ENCODE measurements at regions not wholly inside any gene's neighbourhood (a gene's known extent, or its start where the extent isn't known, plus 50 kb on each side); places are given as distances from the start of the nearest gene placed in this dataset.

DNA sequence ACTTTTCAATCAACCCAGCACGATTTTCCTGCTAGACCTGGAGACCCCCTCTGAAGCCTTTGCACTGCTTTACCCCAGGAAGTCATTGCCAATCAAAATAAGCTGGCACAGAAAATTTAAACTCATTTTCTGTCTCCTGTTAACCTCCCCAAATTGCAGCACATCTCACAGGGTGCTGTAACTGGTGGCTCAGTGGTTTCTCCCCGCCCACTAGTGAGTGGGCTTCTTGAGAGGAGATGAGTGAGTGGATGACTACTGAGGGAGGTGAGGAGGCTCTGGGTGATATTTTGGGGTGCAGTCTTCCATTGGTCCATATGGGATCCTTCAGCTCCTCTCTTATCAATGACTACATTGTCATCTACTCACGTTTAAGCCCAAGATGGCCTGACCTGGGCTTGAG lies 239.8 kb upstream of the HS6ST1 start:
- Histone ChIP-seq H3K27ac (ENCODE audit: low read length) (no peak overlapping the region), H3K27me3 (replicated peaks; ENCODE audit: insufficient read depth, low read length) (no peaks in the 10 kb centered on the region)
- no peak for TF ChIP-seq EZH2 (optimal IDR thresholded peaks at IDR 0.05; ENCODE audit: low read depth, low read length)
- TF ChIP-seq, protein P1, sequence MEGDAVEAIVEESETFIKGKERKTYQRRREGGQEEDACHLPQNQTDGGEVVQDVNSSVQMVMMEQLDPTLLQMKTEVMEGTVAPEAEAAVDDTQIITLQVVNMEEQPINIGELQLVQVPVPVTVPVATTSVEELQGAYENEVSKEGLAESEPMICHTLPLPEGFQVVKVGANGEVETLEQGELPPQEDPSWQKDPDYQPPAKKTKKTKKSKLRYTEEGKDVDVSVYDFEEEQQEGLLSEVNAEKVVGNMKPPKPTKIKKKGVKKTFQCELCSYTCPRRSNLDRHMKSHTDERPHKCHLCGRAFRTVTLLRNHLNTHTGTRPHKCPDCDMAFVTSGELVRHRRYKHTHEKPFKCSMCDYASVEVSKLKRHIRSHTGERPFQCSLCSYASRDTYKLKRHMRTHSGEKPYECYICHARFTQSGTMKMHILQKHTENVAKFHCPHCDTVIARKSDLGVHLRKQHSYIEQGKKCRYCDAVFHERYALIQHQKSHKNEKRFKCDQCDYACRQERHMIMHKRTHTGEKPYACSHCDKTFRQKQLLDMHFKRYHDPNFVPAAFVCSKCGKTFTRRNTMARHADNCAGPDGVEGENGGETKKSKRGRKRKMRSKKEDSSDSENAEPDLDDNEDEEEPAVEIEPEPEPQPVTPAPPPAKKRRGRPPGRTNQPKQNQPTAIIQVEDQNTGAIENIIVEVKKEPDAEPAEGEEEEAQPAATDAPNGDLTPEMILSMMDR (IDR thresholded peaks at IDR 0.05; ENCODE audit: low read length) = no peak
- TF ChIP-seq EZH2phosphoT487 (IDR thresholded peaks at IDR 0.05; ENCODE audit: low read length) = no peak

GRCh38 chr2:128558895-128559532 lies 240.3 kb upstream of the HS6ST1 start:
- H3K4me2 ChIP-seq (ENCODE audit: low read depth, low read length) = no peak overlapping the region
- H3K36me3 ChIP-seq (replicated peaks; ENCODE audit: insufficient read depth, low read length) = no peaks in the 10 kb centered on the region
- no peak overlapping the region for H3K9ac ChIP-seq (ENCODE audit: low read length)
- H3K27me3 ChIP-seq (replicated peaks; ENCODE audit: insufficient read depth, low read length) = no peaks in the 10 kb centered on the region
- H3K27ac ChIP-seq (ENCODE audit: low read length) = no peak overlapping the region
- H2AFZ ChIP-seq (ENCODE audit: low read length) = no peak overlapping the region
- H3K9me2 ChIP-seq (replicated peaks; ENCODE audit: insufficient read depth, low read length) = no peaks in the 10 kb centered on the region
- H3F3A ChIP-seq (ENCODE audit: insufficient read depth, low read length) = no peaks in the 10 kb centered on the region
- TF ChIP-seq EZH2 (optimal IDR thresholded peaks at IDR 0.05; ENCODE audit: low read depth, low read length) = no peak
- no peak for TF ChIP-seq EZH2phosphoT487 (IDR thresholded peaks at IDR 0.05; ENCODE audit: low read length)
- TF ChIP-seq, protein P1 (IDR thresholded peaks at IDR 0.05; ENCODE audit: low read length) = no peak
- no peaks in the 10 kb centered on the region for H3K9me3 ChIP-seq (replicated peaks; ENCODE audit: insufficient read depth, low read length)
- no peak for DNase-seq
- H3K4me1 ChIP-seq (ENCODE audit: low read length) = no peaks in the 10 kb centered on the region
- no peak overlapping the region for H3K4me3 ChIP-seq (ENCODE audit: low read length)
- H3K79me2 ChIP-seq (ENCODE audit: low read length) = no peaks in the 10 kb centered on the region
- H4K20me1 ChIP-seq (ENCODE audit: insufficient read depth, low read length) = no peaks in the 10 kb centered on the region

More for the DNA sequence above, 239.8 kb upstream of the HS6ST1 start:
- H3K9me2 ChIP-seq (replicated peaks; ENCODE audit: insufficient read depth, low read length) = no peaks in the 10 kb centered on the region
- no peak overlapping the region for H2AFZ ChIP-seq (ENCODE audit: low read length)
- H3K36me3 ChIP-seq (replicated peaks; ENCODE audit: insufficient read depth, low read length) = no peaks in the 10 kb centered on the region
- H3K79me2 ChIP-seq (ENCODE audit: low read length) = no peaks in the 10 kb centered on the region
- H3K4me3 ChIP-seq (ENCODE audit: low read length) = no peak overlapping the region
- H3K4me2 ChIP-seq (ENCODE audit: low read depth, low read length) = no peak overlapping the region
- H3K9me3 ChIP-seq (replicated peaks; ENCODE audit: insufficient read depth, low read length) = no peaks in the 10 kb centered on the region
- H4K20me1 ChIP-seq (ENCODE audit: insufficient read depth, low read length) = no peaks in the 10 kb centered on the region
- H3K4me1 ChIP-seq (ENCODE audit: low read length) = no peaks in the 10 kb centered on the region
- H3F3A ChIP-seq (ENCODE audit: insufficient read depth, low read length) = no peaks in the 10 kb centered on the region
- no peak for DNase-seq
- no peak overlapping the region for H3K9ac ChIP-seq (ENCODE audit: low read length)

GRCh38 chr2:128559533-128560515 lies 241.2 kb upstream of the HS6ST1 start:
- H3K79me2 ChIP-seq (ENCODE audit: low read length) = no peaks in the 10 kb centered on the region
- TF ChIP-seq, protein P1 (IDR thresholded peaks at IDR 0.05; ENCODE audit: low read length) = no peak
- no peak for TF ChIP-seq EZH2phosphoT487 (IDR thresholded peaks at IDR 0.05; ENCODE audit: low read length)
- H3K27me3 ChIP-seq (replicated peaks; ENCODE audit: insufficient read depth, low read length) = no peaks in the 10 kb centered on the region
- H3K9me2 ChIP-seq (replicated peaks; ENCODE audit: insufficient read depth, low read length) = no peaks in the 10 kb centered on the region
- H3K9me3 ChIP-seq (replicated peaks; ENCODE audit: insufficient read depth, low read length) = no peaks in the 10 kb centered on the region
- H3K4me2 ChIP-seq (ENCODE audit: low read depth, low read length) = no peak overlapping the region
- H3K36me3 ChIP-seq (replicated peaks; ENCODE audit: insufficient read depth, low read length) = no peaks in the 10 kb centered on the region
- no peak for DNase-seq
- H3K27ac ChIP-seq (ENCODE audit: low read length) = no peak overlapping the region
- H3K4me3 ChIP-seq (ENCODE audit: low read length) = no peak overlapping the region
- H3K4me1 ChIP-seq (ENCODE audit: low read length) = no peaks in the 10 kb centered on the region
- no peaks in the 10 kb centered on the region for H4K20me1 ChIP-seq (ENCODE audit: insufficient read depth, low read length)
- no peaks in the 10 kb centered on the region for H3F3A ChIP-seq (ENCODE audit: insufficient read depth, low read length)
- no peak overlapping the region for H2AFZ ChIP-seq (ENCODE audit: low read length)
- H3K9ac ChIP-seq (ENCODE audit: low read length) = no peak overlapping the region
